Calu3 (cell line): ENCODE measurements at regions not wholly inside any gene's neighbourhood (a gene's known extent, or its start where the extent isn't known, plus 50 kb on each side); places are given as distances from the start of the nearest gene placed in this dataset.

Experiments
- BruUV-seq: library from RNA; stranded (reverse); fragments of 400-500 nt; replicated peaks from 2 replicates; lab custom pipeline; 2021; lab: Mats Ljungman, UMichigan
- CTCF ChIA-PET: fragments of 300-600 bp; sonication (Branson Sonifier 250); formaldehyde crosslinking; loops from one replicate; lab custom pipeline; 2022; ENCODE audit warnings: antibody characterized with exemption; lab: Charles Lee
- DNase-seq: peaks from one replicate; pipeline ENCODE4 v3.0.0; 2022
- H3K27ac Mint-ChIP-seq: one replicate; pipeline ENCODE4 v1.8.0; 2022; ENCODE audit warnings: mixed read lengths; ENCODE audit not compliant: unreplicated experiment
- H3K27me3 Mint-ChIP-seq: one replicate; pipeline ENCODE4 v1.8.0; 2022; ENCODE audit warnings: mixed read lengths; ENCODE audit not compliant: unreplicated experiment
- H3K36me3 Mint-ChIP-seq: one replicate; pipeline ENCODE4 v1.8.0; 2022; ENCODE audit warnings: mild to moderate bottlenecking, moderate library complexity, mixed read lengths; ENCODE audit not compliant: insufficient read depth, unreplicated experiment
- H3K4me1 Mint-ChIP-seq: one replicate; pipeline ENCODE4 v1.8.0; 2022; ENCODE audit warnings: mild to moderate bottlenecking, low read depth, mixed read lengths; ENCODE audit not compliant: unreplicated experiment
- H3K4me3 Mint-ChIP-seq: one replicate; pipeline ENCODE4 v1.8.0; 2022; ENCODE audit warnings: mild to moderate bottlenecking, low read depth, moderate library complexity, mixed read lengths; ENCODE audit not compliant: unreplicated experiment
- H3K9me3 Mint-ChIP-seq: one replicate; pipeline ENCODE4 v1.8.0; 2022; ENCODE audit warnings: low read depth, mixed read lengths; ENCODE audit not compliant: unreplicated experiment
- CTCF ChIP-seq: fragments of 200-600 bp; IDR thresholded peaks from one replicate; pipeline ENCODE4 v1.8.0; 2022; ENCODE audit warnings: antibody characterized with exemption; ENCODE audit not compliant: unreplicated experiment
- intact Hi-C: fragments of 100-400 bp; cut with micrococcal nuclease; formaldehyde crosslinking; loops from one replicate; pipeline ENCODE4 v1.10.0; 2022; ENCODE audit not compliant: unreplicated experiment

GRCh38 chr9:119094086-119094485, 275.1 kb downstream of the BRINP1 start:
- DNase-seq = no peak
- intact Hi-C loops = no loop called here
- H3K27ac Mint-ChIP-seq = no peak overlapping the region
- H3K4me3 Mint-ChIP-seq = no peak overlapping the region
- no peak for TF ChIP-seq CTCF
- H3K9me3 Mint-ChIP-seq = peaks cover 6% of the 10 kb centered on the region
- CTCF ChIA-PET = no interaction called here
- H3K27me3 Mint-ChIP-seq = no peaks in the 10 kb centered on the region
- BruUV-seq = no TSS peak
- H3K36me3 Mint-ChIP-seq = no peaks in the 10 kb centered on the region
- H3K4me1 Mint-ChIP-seq = no peaks in the 10 kb centered on the region

GRCh38 chr9:119095072-119095471, 274.2 kb downstream of the BRINP1 start:
- Mint-ChIP-seq H3K36me3 (no peaks in the 10 kb centered on the region), H3K27ac (no peak overlapping the region), H3K9me3 (peaks cover 10% of the 10 kb centered on the region), H3K4me3 (no peak overlapping the region), H3K27me3 (no peaks in the 10 kb centered on the region), H3K4me1 (no peaks in the 10 kb centered on the region)
- CTCF ChIA-PET = no interaction called here
- no peak for DNase-seq
- no peak for TF ChIP-seq CTCF
- intact Hi-C loops = no loop called here
- no TSS peak for BruUV-seq

- Mint-ChIP-seq H3K4me1 (no peaks in the 10 kb centered on the region), H3K27ac (no peak overlapping the region), H3K27me3 (no peaks in the 10 kb centered on the region), H3K36me3 (no peaks in the 10 kb centered on the region), H3K9me3 (peaks cover 5% of the 10 kb centered on the region), H3K4me3 (no peak overlapping the region)
- TF ChIP-seq CTCF = no peak
- intact Hi-C loops = no loop called here
- CTCF ChIA-PET = no interaction called here
- no peak for DNase-seq
- no TSS peak for BruUV-seq
These were observed 268.2 kb downstream of the BRINP1 start for GRCh38 chr9:119101048-119101447.

GRCh38 chr9:119114681-119115080, 254.6 kb downstream of the BRINP1 start:
- Mint-ChIP-seq H3K36me3 (no peaks in the 10 kb centered on the region), H3K27ac (no peak overlapping the region), H3K4me3 (no peak overlapping the region), H3K27me3 (no peaks in the 10 kb centered on the region), H3K9me3 (peaks cover 17% of the 10 kb centered on the region), H3K4me1 (no peaks in the 10 kb centered on the region)
- no peak for DNase-seq
- BruUV-seq = no TSS peak
- no peak for TF ChIP-seq CTCF
- intact Hi-C loops = no loop called here
- CTCF ChIA-PET = no interaction called here
